ENCODE measurements at regions not wholly inside any gene's neighbourhood (a gene's known extent, or its start where the extent isn't known, plus 50 kb on each side); places are given as distances from the start of the nearest gene placed in this dataset.

DNA sequence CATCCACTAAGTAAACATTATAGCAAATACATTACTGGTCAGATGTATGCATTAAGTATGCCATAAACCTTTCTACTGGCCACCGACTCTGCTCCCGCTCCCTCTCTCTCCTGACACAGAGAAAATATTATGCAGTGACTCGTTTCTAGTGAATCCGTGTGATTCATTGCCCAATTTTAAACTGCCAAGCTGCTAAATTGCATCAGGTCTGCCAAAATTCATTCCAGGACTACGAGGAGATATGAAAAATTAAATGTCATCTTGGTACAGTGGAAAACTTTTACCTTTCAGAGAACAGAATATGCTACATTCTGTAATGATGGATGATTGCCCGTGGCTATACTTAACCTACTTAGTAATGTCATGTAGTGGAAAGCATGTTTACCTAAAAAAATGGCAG is 368.8 kb upstream of the TSHZ3 start:
- no peak overlapping the region for H3K4me3 ChIP-seq (ENCODE audit: low read depth, low read length)
- TF ChIP-seq, protein P1, sequence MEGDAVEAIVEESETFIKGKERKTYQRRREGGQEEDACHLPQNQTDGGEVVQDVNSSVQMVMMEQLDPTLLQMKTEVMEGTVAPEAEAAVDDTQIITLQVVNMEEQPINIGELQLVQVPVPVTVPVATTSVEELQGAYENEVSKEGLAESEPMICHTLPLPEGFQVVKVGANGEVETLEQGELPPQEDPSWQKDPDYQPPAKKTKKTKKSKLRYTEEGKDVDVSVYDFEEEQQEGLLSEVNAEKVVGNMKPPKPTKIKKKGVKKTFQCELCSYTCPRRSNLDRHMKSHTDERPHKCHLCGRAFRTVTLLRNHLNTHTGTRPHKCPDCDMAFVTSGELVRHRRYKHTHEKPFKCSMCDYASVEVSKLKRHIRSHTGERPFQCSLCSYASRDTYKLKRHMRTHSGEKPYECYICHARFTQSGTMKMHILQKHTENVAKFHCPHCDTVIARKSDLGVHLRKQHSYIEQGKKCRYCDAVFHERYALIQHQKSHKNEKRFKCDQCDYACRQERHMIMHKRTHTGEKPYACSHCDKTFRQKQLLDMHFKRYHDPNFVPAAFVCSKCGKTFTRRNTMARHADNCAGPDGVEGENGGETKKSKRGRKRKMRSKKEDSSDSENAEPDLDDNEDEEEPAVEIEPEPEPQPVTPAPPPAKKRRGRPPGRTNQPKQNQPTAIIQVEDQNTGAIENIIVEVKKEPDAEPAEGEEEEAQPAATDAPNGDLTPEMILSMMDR (IDR thresholded peaks at IDR 0.05; ENCODE audit: insufficient read depth, low read depth, low read length): no peak
- DNase-seq (ENCODE audit: low read depth): peak; percentile 10

DNA sequence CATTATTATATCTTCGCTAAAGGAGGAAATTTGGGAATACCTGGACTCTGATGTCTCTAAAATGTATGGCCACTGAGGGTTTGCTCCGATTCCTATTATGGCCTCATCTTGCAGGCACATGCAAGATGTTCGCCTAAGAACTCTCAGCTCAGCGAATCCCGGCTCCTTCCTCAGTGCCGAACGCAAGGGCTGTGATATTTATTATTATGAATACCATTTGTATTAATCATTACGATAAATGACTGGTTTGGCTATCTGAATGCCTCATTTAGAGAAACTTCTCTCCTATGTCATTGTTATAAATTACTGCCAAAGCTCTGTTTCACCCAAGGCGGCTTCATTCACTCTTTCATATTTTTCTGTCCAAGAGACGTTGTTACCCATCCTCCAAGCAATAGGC is 369.7 kb upstream of the TSHZ3 start:
- DNase-seq (ENCODE audit: low read depth): peak; percentile 7
- TF ChIP-seq, protein P1 (IDR thresholded peaks at IDR 0.05; ENCODE audit: insufficient read depth, low read depth, low read length): no peak
- no peak overlapping the region for H3K4me3 ChIP-seq (ENCODE audit: low read depth, low read length)

DNA sequence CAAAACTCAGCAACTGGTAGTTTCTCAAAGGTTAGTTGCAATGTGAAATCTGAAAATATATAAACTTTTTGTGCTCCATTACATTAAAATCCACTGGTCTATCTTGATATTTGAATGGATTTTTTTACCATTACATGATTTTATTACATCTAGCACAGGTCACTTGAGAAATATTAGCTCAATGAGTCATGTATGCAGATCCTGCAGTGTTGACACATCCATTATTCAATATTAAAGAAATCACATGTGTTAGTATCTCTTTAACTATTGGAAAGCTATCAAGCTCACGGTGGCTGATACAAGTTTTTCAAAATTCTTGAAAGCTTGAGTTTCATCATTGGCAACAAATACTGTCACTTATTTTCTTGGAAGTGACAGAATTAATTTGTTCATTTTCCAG is 373.9 kb upstream of the TSHZ3 start:
- H3K4me3 ChIP-seq (ENCODE audit: low read depth, low read length): no peak overlapping the region
- TF ChIP-seq, protein P1 (IDR thresholded peaks at IDR 0.05; ENCODE audit: insufficient read depth, low read depth, low read length): no peak
- no peak for DNase-seq (ENCODE audit: low read depth)

DNA sequence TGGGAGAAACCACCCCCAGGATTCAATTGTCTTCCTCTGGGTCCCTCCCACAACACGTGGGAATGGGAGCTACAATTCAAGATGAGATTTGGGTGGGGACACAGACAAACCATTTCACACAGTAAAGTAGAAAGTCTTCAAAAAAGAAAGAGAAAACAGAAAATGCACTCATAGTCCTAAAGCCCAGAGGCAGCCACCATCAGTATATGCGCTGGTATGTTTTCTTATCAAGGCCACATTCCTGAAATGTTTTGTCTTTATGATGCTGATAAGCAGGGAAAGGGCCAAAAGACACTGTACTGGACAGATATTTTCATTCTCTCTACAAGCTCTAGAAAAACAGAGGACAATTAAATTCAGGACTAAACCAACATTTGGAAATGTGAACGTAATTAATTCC is 375.8 kb upstream of the TSHZ3 start:
- H3K4me3 ChIP-seq (ENCODE audit: low read depth, low read length): no peak overlapping the region
- TF ChIP-seq, protein P1 (IDR thresholded peaks at IDR 0.05; ENCODE audit: insufficient read depth, low read depth, low read length): no peak
- DNase-seq (ENCODE audit: low read depth): peak; percentile 19

DNA sequence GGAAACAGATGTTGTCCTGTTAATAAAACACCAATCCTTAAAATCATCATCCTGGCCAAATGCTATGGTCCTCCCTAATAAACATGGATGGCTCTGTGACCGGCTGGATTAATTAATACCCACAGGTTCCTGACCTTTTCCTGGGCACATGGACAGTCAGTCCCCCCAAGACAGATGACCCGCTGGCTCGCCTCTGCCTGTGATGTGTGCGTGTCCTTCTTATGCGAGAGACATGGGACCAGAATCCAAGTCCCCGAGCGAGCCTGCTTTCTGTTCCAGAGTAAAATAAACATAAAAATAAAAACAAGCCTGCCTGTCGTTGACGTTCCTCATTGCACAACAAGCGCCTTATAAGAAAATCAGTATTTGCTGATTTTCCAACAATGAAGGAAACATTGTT is 378.3 kb upstream of the TSHZ3 start:
- no peak for DNase-seq (ENCODE audit: low read depth)
- no peak overlapping the region for H3K4me3 ChIP-seq (ENCODE audit: low read depth, low read length)
- TF ChIP-seq, protein P1 (IDR thresholded peaks at IDR 0.05; ENCODE audit: insufficient read depth, low read depth, low read length): no peak

DNA sequence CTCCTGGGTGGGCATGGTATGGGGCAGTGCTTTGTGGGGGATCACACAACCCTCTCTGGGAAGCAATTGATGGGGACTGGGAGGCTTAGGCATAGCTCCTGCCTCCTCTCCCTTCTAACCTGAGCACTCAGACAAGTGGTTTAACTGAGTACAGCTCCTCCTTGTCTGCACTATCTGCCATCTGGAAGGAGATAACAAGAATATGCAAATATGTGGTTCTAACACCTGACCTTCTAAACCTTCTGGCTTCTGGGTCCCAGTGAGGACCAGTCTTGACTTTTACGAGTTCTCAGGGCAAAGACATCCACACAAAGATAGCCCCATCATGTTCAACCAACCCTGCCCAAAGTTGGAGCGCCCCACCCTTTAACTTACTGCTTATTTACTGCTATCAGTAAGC is 381.0 kb upstream of the TSHZ3 start:
- H3K4me3 ChIP-seq (ENCODE audit: low read depth, low read length): no peak overlapping the region
- TF ChIP-seq, protein P1 (IDR thresholded peaks at IDR 0.05; ENCODE audit: insufficient read depth, low read depth, low read length): no peak
- DNase-seq (ENCODE audit: low read depth): no peak

DNA sequence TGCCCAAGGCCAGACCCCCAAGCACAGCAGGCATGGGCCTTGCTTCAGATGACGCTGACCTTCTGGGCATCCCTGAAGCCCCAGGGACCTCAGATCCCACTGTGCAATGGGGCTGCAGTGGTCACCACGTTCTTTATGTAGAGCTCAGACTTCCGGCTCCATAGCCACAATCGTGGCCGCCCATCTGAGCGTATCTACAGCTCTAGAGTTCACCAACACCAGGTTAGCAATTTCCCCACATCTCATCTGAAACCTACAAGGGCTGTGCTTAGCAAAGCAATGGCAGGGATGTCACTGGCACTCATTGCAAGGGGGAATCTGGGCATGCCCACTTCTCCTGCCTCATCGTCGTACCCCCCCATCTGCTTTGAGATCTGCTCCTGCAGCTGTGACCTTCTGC is 384.4 kb upstream of the TSHZ3 start:
- TF ChIP-seq, protein P1 (IDR thresholded peaks at IDR 0.05; ENCODE audit: insufficient read depth, low read depth, low read length): no peak
- no peak for DNase-seq (ENCODE audit: low read depth)
- H3K4me3 ChIP-seq (ENCODE audit: low read depth, low read length): no peak overlapping the region
